ENCODE measurements at regions not wholly inside any gene's neighbourhood (a gene's known extent, or its start where the extent isn't known, plus 50 kb on each side); places are given as distances from the start of the nearest gene placed in this dataset.
"Not testable (repeated sequence)": the region's sequence is repeated elsewhere in the genome, so short reads cannot be mapped to it uniquely, and the experiment has no call there.

- DNase-seq, result no peak
These were observed 367.5 kb upstream of the KCND2 start for GRCh38 chr7:119905495-119905894.

- DNase-seq, result no peak
These were observed 364.0 kb upstream of the KCND2 start for GRCh38 chr7:119908948-119909347.

GRCh38 chr7:119914119-119914518, 358.9 kb upstream of the KCND2 start:
- not testable (repeated sequence) for DNase-seq

GRCh38 chr7:119916501-119916900, 356.5 kb upstream of the KCND2 start:
- no peak for DNase-seq

- DNase-seq, result no peak
These were observed 354.8 kb upstream of the KCND2 start for GRCh38 chr7:119918185-119918584.

- DNase-seq, result no peak
These were observed 353.0 kb upstream of the KCND2 start for GRCh38 chr7:119919986-119920385.

GRCh38 chr7:119925581-119926289, 347.2 kb upstream of the KCND2 start:
- DNase-seq, result no peak

- no peak for DNase-seq
These were observed 343.1 kb upstream of the KCND2 start for GRCh38 chr7:119929891-119930290.

GRCh38 chr7:119931230-119931824, 341.6 kb upstream of the KCND2 start:
- DNase-seq, result no peak

- peak; percentile 8 for DNase-seq
These were observed 337.5 kb upstream of the KCND2 start for GRCh38 chr7:119935418-119936025.

- no peak for DNase-seq
These were observed 336.1 kb upstream of the KCND2 start for GRCh38 chr7:119936836-119937235.

GRCh38 chr7:119937745-119938144, 335.2 kb upstream of the KCND2 start:
- DNase-seq, result no peak

GRCh38 chr7:119943942-119944600, 328.9 kb upstream of the KCND2 start:
- DNase-seq, result no peak

- no peak for DNase-seq
These were observed 328.4 kb upstream of the KCND2 start for GRCh38 chr7:119944601-119944972.

- no peak for DNase-seq
These were observed 327.2 kb upstream of the KCND2 start for GRCh38 chr7:119945822-119946221.

GRCh38 chr7:119949053-119949452, 323.9 kb upstream of the KCND2 start:
- no peak for DNase-seq

- DNase-seq, result not testable (repeated sequence)
These were observed 322.5 kb upstream of the KCND2 start for GRCh38 chr7:119950390-119951041.

- not testable (repeated sequence) for DNase-seq
These were observed 321.4 kb upstream of the KCND2 start for GRCh38 chr7:119951614-119952013.

GRCh38 chr7:119957335-119957734, 315.6 kb upstream of the KCND2 start:
- no peak for DNase-seq

- DNase-seq, result no peak
These were observed 313.2 kb upstream of the KCND2 start for GRCh38 chr7:119959811-119960210.

GRCh38 chr7:119963654-119964053, 309.3 kb upstream of the KCND2 start:
- no peak for DNase-seq

- no peak for DNase-seq
These were observed 308.9 kb upstream of the KCND2 start for GRCh38 chr7:119964065-119964464.

GRCh38 chr7:119964788-119965542, 308.0 kb upstream of the KCND2 start:
- no peak for DNase-seq

All from NCI-H510A (cell line).